ENCODE measurements at regions not wholly inside any gene's neighbourhood (a gene's known extent, or its start where the extent isn't known, plus 50 kb on each side); places are given as distances from the start of the nearest gene placed in this dataset.

DNA sequence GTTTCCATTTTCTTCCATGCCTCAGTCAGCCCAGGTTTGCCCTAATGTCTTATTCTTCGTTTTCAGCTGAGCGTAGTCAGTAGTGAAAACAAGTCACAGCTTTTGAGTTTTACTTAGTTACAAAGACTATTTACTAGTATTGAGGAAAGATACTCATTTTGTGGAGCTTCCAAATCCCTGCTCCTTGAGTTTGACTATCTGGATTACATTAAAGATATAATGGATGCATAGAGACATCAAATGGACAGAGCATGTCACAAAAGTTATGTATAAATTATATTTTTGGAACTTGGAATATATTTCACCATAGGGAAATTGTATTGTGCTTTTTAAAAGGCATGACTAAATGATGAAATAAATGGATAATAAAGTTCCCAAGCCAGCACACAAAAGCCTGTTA, 54.6 kb upstream of the AKAP13 start:
- TF ChIP-seq RFX5 (IDR thresholded peaks at IDR 0.05; ENCODE audit: low read length) (no peak), SMC3 (IDR thresholded peaks at IDR 0.05; ENCODE audit: low read depth, low read length) (no peak), YY1 (IDR thresholded peaks at IDR 0.05; ENCODE audit: low read depth) (no peak)
- TF ChIP-seq, protein P1, sequence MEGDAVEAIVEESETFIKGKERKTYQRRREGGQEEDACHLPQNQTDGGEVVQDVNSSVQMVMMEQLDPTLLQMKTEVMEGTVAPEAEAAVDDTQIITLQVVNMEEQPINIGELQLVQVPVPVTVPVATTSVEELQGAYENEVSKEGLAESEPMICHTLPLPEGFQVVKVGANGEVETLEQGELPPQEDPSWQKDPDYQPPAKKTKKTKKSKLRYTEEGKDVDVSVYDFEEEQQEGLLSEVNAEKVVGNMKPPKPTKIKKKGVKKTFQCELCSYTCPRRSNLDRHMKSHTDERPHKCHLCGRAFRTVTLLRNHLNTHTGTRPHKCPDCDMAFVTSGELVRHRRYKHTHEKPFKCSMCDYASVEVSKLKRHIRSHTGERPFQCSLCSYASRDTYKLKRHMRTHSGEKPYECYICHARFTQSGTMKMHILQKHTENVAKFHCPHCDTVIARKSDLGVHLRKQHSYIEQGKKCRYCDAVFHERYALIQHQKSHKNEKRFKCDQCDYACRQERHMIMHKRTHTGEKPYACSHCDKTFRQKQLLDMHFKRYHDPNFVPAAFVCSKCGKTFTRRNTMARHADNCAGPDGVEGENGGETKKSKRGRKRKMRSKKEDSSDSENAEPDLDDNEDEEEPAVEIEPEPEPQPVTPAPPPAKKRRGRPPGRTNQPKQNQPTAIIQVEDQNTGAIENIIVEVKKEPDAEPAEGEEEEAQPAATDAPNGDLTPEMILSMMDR (IDR thresholded peaks at IDR 0.05) = no peak

All from SK-N-SH (cell line).